ENCODE measurements at regions not wholly inside any gene's neighbourhood (a gene's known extent, or its start where the extent isn't known, plus 50 kb on each side); places are given as distances from the start of the nearest gene placed in this dataset.

DNA sequence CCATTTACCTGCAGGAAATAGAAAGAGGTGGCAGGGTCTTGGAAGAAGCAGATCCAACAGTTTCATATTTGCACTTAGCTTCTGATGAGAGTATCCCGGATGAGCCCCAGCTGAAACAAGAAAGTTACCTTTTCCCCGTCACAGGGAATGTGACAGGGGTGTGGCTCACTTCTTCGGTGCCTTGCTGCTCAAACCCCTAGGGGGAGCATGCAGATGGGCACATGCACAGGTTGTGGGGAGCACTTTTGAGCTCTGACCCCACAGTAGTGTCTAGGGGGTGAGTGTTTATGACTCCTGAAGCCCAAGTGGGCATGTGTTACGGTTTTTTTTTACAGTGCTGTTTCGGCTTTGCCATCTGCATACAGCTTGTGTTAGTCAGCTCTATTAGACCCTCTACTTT, 1221.0 kb downstream of the JRKL start:
- no peaks in the 10 kb centered on the region for H3K36me3 ChIP-seq (ENCODE audit: control insufficient read depth in 2 of 2, extremely low read depth in 1 of 2, insufficient read depth in 2 of 2, low read length in 2 of 2)
- no peaks in the 10 kb centered on the region for H3K9me1 ChIP-seq (ENCODE audit: control insufficient read depth, extremely low read depth, insufficient read depth, low read length)
- H3K27ac ChIP-seq (ENCODE audit: control insufficient read depth, insufficient read depth, low read length) = no peak overlapping the region
- FAIRE-seq (no peak), DNase-seq (ENCODE audit: low read depth, low spot score) (no peak)
- H3K27me3 ChIP-seq (ENCODE audit: control insufficient read depth, extremely low read depth, insufficient read depth, low read length) = no peaks in the 10 kb centered on the region
- no peak overlapping the region for H3K4me2 ChIP-seq (ENCODE audit: control insufficient read depth, extremely low read depth, insufficient read depth, low read depth, low read length)
- no peak overlapping the region for H2AFZ ChIP-seq (ENCODE audit: control insufficient read depth, low read length)
- H3K9me3 ChIP-seq (ENCODE audit: control insufficient read depth, low read depth, low read length) = peaks cover 2% of the 10 kb centered on the region
- H3K9ac ChIP-seq (ENCODE audit: control insufficient read depth, extremely low read depth, insufficient read depth, low read length) = no peak overlapping the region
- dilution Hi-C loops (cut with MboI; ENCODE audit: extremely low pct_ligation_motif_present, low sequenced_read_pairs) = no loop called here
- no peak overlapping the region for H3K4me3 ChIP-seq (ENCODE audit: control insufficient read depth in 2 of 3, extremely low read depth in 1 of 3, insufficient read depth in 2 of 3, low read depth in 1 of 3, low read length in 3 of 3)
- H3K79me2 ChIP-seq (ENCODE audit: control insufficient read depth, insufficient read depth, low read length) = no peaks in the 10 kb centered on the region
- H4K20me1 ChIP-seq (ENCODE audit: control insufficient read depth, extremely low read depth, insufficient read depth, low read length) = no peaks in the 10 kb centered on the region
- H3K4me1 ChIP-seq (ENCODE audit: control insufficient read depth, extremely low read depth, insufficient read depth, low read length) = no peaks in the 10 kb centered on the region
- no peak for TF ChIP-seq EZH2 (IDR thresholded peaks at IDR 0.05; ENCODE audit: low read length)
- TF ChIP-seq, protein P1, sequence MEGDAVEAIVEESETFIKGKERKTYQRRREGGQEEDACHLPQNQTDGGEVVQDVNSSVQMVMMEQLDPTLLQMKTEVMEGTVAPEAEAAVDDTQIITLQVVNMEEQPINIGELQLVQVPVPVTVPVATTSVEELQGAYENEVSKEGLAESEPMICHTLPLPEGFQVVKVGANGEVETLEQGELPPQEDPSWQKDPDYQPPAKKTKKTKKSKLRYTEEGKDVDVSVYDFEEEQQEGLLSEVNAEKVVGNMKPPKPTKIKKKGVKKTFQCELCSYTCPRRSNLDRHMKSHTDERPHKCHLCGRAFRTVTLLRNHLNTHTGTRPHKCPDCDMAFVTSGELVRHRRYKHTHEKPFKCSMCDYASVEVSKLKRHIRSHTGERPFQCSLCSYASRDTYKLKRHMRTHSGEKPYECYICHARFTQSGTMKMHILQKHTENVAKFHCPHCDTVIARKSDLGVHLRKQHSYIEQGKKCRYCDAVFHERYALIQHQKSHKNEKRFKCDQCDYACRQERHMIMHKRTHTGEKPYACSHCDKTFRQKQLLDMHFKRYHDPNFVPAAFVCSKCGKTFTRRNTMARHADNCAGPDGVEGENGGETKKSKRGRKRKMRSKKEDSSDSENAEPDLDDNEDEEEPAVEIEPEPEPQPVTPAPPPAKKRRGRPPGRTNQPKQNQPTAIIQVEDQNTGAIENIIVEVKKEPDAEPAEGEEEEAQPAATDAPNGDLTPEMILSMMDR (optimal IDR thresholded peaks at IDR 0.05 in 1 of 3, IDR thresholded peaks at IDR 0.05 in 1 of 3, conservative IDR thresholded peaks at IDR 0.05 in 1 of 3; ENCODE audit: extremely low read depth in 1 of 3, insufficient read depth in 2 of 3, low read length in 3 of 3) = no peak

DNA sequence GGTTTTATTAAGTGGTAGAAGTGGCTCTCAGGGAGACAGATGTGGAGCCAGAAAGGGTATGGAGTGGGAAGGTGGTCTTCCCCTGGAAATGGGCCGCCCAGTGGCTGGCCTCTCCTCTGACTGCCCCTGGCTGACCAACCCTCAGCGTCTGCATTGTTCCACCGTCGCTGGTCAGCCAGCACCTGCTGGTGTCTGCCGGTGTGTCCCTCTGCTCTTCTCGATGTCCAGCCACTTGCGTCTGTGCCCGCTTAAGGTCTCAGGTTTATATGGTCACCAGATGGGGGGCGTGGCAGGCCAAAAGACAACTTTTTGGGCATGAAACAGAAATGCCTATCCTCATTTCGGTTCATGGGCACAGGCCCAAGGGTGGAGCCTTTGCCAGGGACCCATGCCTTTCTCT, 1221.5 kb downstream of the JRKL start:
- dilution Hi-C loops (cut with MboI; ENCODE audit: extremely low pct_ligation_motif_present, low sequenced_read_pairs) = no loop called here
- H3K79me2 ChIP-seq (ENCODE audit: control insufficient read depth, insufficient read depth, low read length) = no peaks in the 10 kb centered on the region
- no peak overlapping the region for H3K4me3 ChIP-seq (ENCODE audit: control insufficient read depth in 2 of 3, extremely low read depth in 1 of 3, insufficient read depth in 2 of 3, low read depth in 1 of 3, low read length in 3 of 3)
- no peak for DNase-seq (ENCODE audit: low read depth, low spot score)
- no peaks in the 10 kb centered on the region for H3K36me3 ChIP-seq (ENCODE audit: control insufficient read depth in 2 of 2, extremely low read depth in 1 of 2, insufficient read depth in 2 of 2, low read length in 2 of 2)
- peaks cover 2% of the 10 kb centered on the region for H3K9me3 ChIP-seq (ENCODE audit: control insufficient read depth, low read depth, low read length)
- no peak overlapping the region for H3K9ac ChIP-seq (ENCODE audit: control insufficient read depth, extremely low read depth, insufficient read depth, low read length)
- no peak overlapping the region for H2AFZ ChIP-seq (ENCODE audit: control insufficient read depth, low read length)
- H3K4me2 ChIP-seq (ENCODE audit: control insufficient read depth, extremely low read depth, insufficient read depth, low read depth, low read length) = no peak overlapping the region
- H3K27me3 ChIP-seq (ENCODE audit: control insufficient read depth, extremely low read depth, insufficient read depth, low read length) = no peaks in the 10 kb centered on the region
- no peaks in the 10 kb centered on the region for H4K20me1 ChIP-seq (ENCODE audit: control insufficient read depth, extremely low read depth, insufficient read depth, low read length)
- no peak for TF ChIP-seq EZH2 (IDR thresholded peaks at IDR 0.05; ENCODE audit: low read length)
- TF ChIP-seq, protein P1 (optimal IDR thresholded peaks at IDR 0.05 in 1 of 3, IDR thresholded peaks at IDR 0.05 in 1 of 3, conservative IDR thresholded peaks at IDR 0.05 in 1 of 3; ENCODE audit: extremely low read depth in 1 of 3, insufficient read depth in 2 of 3, low read length in 3 of 3) = no peak
- H3K27ac ChIP-seq (ENCODE audit: control insufficient read depth, insufficient read depth, low read length) = no peak overlapping the region
- no peak for FAIRE-seq
- no peaks in the 10 kb centered on the region for H3K4me1 ChIP-seq (ENCODE audit: control insufficient read depth, extremely low read depth, insufficient read depth, low read length)
- H3K9me1 ChIP-seq (ENCODE audit: control insufficient read depth, extremely low read depth, insufficient read depth, low read length) = no peaks in the 10 kb centered on the region
